Tibial artery (tissue), 4 donors: ENCODE measurements at regions not wholly inside any gene's neighbourhood (a gene's known extent, or its start where the extent isn't known, plus 50 kb on each side); places are given as distances from the start of the nearest gene placed in this dataset.
"Not testable (repeated sequence)": the region's sequence is repeated elsewhere in the genome, so short reads cannot be mapped to it uniquely, and the experiment has no call there.

Experiments
- DNase-seq, 2 donors: peaks; one replicate each; pipeline ENCODE4 v3.0.0-alpha.2; 2019
- H3K27ac ChIP-seq, 2 donors: fragments of 200-600 bp; sonication (generic) in 1 of 2; 1 replicate in 1 of 2; 2 replicates in 1 of 2; pipeline ENCODE4 v1.5.1; 2018 to 2019; ENCODE audit warnings: mild to moderate bottlenecking in 1 of 2
- H3K27me3 ChIP-seq, 2 donors: fragments of 200-600 bp; sonication (generic) in 1 of 2; one replicate each; pipeline versions ENCODE4 v1.5.1 to v1.6.0; 2016 to 2019
- H3K36me3 ChIP-seq, 3 donors: fragments of 200-600 bp; sonication (generic) in 2 of 3; one replicate each; pipeline ENCODE4 v1.5.1; 2016 to 2019; ENCODE audit warnings: mild to moderate bottlenecking in 2 of 3
- H3K4me1 ChIP-seq, 4 donors: fragments of 200-600 bp; sonication (generic) in 2 of 4; 1 replicate in 3 of 4; 2 replicates in 1 of 4; pipeline ENCODE4 v1.5.1; 2016 to 2019
- H3K4me3 ChIP-seq, 2 donors: fragments of 200-600 bp; sonication (generic) in 1 of 2; 1 replicate in 1 of 2; 2 replicates in 1 of 2; pipeline ENCODE4 v1.5.1; 2018 to 2019; ENCODE audit warnings: mild to moderate bottlenecking in 2 of 2
- H3K9me3 ChIP-seq, 3 donors: fragments of 200-600 bp; sonication (generic) in 1 of 3; one replicate each; pipeline ENCODE4 v1.5.1; 2016 to 2019
- CTCF ChIP-seq, 2 experiments: fragments of 200-600 bp in 1 of 2; fragments of 450-650 bp in 1 of 2; IDR thresholded peaks; one replicate each; pipeline ENCODE4 v1.5.1; 2017 to 2019; ENCODE audit warnings: antibody characterized with exemption in 2 of 2, mild to moderate bottlenecking in 1 of 2, moderate library complexity in 1 of 2
- intact Hi-C: fragments of 100-400 bp; cut with DNase I; formaldehyde crosslinking; loops from one replicate; pipeline ENCODE4 v1.15.0; 2023; ENCODE audit warnings: low total_unique reads

- DNase-seq = no peak
- Histone ChIP-seq H3K9me3 (peaks cover 0 to 5% (median 0%) of the 10 kb centered on the region in 3 donors), H3K4me1 (no peaks in the 10 kb centered on the region), H3K27me3 (no peaks in the 10 kb centered on the region), H3K36me3 (no peaks in the 10 kb centered on the region), H3K27ac (no peak overlapping the region), H3K4me3 (no peak overlapping the region)
- intact Hi-C loops = no loop called here
- TF ChIP-seq CTCF (IDR thresholded peaks at IDR 0.05) = no peak
Observed at GRCh38 chr1:224815647-224816046, 113.8 kb upstream of the DNAH14 start.

- Histone ChIP-seq H3K27ac (no peak overlapping the region), H3K27me3 (no peaks in the 10 kb centered on the region), H3K9me3 (peaks cover 0 to 5% (median 2%) of the 10 kb centered on the region in 3 donors), H3K4me1 (no peaks in the 10 kb centered on the region), H3K36me3 (no peaks in the 10 kb centered on the region), H3K4me3 (no peak overlapping the region)
- intact Hi-C loops = no loop called here
- TF ChIP-seq CTCF (IDR thresholded peaks at IDR 0.05) = no peak
- no peak for DNase-seq
Observed at GRCh38 chr1:224816062-224816461, 113.4 kb upstream of the DNAH14 start.

GRCh38 chr1:224817382-224817781 lies 112.1 kb upstream of the DNAH14 start:
- no peak for DNase-seq
- peaks cover 0 to 5% (median 3%) of the 10 kb centered on the region in 3 donors for H3K9me3 ChIP-seq
- intact Hi-C loops = no loop called here

GRCh38 chr1:224819861-224820260 lies 109.6 kb upstream of the DNAH14 start:
- H3K27ac ChIP-seq = no peak overlapping the region
- no peaks in the 10 kb centered on the region for H3K4me1 ChIP-seq
- H3K27me3 ChIP-seq = no peaks in the 10 kb centered on the region
- intact Hi-C loops = no loop called here
- peaks cover 0 to 3% (median 0%) of the 10 kb centered on the region in 3 donors for H3K9me3 ChIP-seq
- no peak overlapping the region for H3K4me3 ChIP-seq
- H3K36me3 ChIP-seq = no peaks in the 10 kb centered on the region
- DNase-seq = no peak
- TF ChIP-seq CTCF (IDR thresholded peaks at IDR 0.05) = no peak

More at GRCh38 chr1:224817382-224817781, 112.1 kb upstream of the DNAH14 start:
- TF ChIP-seq CTCF (IDR thresholded peaks at IDR 0.05) = no peak
- Histone ChIP-seq H3K4me3 (no peak overlapping the region), H3K27ac (no peak overlapping the region), H3K36me3 (no peaks in the 10 kb centered on the region), H3K27me3 (no peaks in the 10 kb centered on the region), H3K4me1 (no peaks in the 10 kb centered on the region)

- no peak overlapping the region for H3K4me3 ChIP-seq
- intact Hi-C loops = no loop called here
- no peak for TF ChIP-seq CTCF (IDR thresholded peaks at IDR 0.05)
Observed at GRCh38 chr1:224820341-224820740, 109.1 kb upstream of the DNAH14 start.

GRCh38 chr1:224821751-224822150 lies 107.7 kb upstream of the DNAH14 start:
- intact Hi-C loops, H3K4me1 ChIP-seq, DNase-seq, H3K27ac ChIP-seq, H3K27me3 ChIP-seq, H3K36me3 ChIP-seq, H3K9me3 ChIP-seq, H3K4me3 ChIP-seq: not testable (repeated sequence)

More at GRCh38 chr1:224820341-224820740, 109.1 kb upstream of the DNAH14 start:
- no peaks in the 10 kb centered on the region for H3K27me3 ChIP-seq
- no peak for DNase-seq
- peaks cover 0 to 3% (median 0%) of the 10 kb centered on the region in 3 donors for H3K9me3 ChIP-seq
- no peaks in the 10 kb centered on the region for H3K4me1 ChIP-seq
- H3K27ac ChIP-seq = no peak overlapping the region
- H3K36me3 ChIP-seq = no peaks in the 10 kb centered on the region
